ENCODE measurements at regions not wholly inside any gene's neighbourhood (a gene's known extent, or its start where the extent isn't known, plus 50 kb on each side); places are given as distances from the start of the nearest gene placed in this dataset.

DNA sequence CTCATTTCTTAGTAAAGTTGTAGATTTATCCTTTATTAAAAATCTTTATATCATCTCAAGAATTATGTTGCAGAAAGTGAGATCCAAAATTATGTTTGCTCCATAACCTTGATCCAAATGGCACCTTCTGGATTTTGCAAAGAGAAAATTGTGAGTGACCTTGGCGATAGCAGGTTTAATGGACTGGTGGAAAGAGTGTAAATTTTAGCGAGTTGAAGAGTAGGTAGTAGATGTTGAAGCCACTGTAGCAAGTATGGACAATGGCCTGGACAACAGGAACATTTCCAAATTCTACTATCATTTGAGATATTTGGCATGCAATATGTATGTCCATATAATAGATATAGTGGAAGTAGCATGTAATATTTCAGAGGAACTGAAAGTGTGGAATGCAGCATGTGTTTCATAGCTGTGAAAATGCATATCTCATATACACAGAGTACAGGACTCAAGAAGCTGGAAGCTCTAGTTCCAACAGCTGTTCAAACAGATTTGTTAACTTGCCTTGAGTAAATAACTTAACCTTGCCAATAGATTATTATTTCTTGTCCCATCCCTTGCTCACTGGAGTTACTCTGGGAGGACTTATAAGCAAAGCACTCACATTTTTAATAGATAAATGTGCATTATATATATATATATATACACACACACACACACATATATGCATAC, 152.5 kb upstream of the TLL1 start:
- TF ChIP-seq RXRA (IDR thresholded peaks at IDR 0.05): no peak
- TF ChIP-seq, protein P1, sequence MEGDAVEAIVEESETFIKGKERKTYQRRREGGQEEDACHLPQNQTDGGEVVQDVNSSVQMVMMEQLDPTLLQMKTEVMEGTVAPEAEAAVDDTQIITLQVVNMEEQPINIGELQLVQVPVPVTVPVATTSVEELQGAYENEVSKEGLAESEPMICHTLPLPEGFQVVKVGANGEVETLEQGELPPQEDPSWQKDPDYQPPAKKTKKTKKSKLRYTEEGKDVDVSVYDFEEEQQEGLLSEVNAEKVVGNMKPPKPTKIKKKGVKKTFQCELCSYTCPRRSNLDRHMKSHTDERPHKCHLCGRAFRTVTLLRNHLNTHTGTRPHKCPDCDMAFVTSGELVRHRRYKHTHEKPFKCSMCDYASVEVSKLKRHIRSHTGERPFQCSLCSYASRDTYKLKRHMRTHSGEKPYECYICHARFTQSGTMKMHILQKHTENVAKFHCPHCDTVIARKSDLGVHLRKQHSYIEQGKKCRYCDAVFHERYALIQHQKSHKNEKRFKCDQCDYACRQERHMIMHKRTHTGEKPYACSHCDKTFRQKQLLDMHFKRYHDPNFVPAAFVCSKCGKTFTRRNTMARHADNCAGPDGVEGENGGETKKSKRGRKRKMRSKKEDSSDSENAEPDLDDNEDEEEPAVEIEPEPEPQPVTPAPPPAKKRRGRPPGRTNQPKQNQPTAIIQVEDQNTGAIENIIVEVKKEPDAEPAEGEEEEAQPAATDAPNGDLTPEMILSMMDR (IDR thresholded peaks at IDR 0.05; ENCODE audit: low read depth, low read length, missing input control): no peak
- no peak for TF ChIP-seq NR2F2 (IDR thresholded peaks at IDR 0.05)
- TF ChIP-seq GABPA (IDR thresholded peaks at IDR 0.05 in 1 of 2, conservative IDR thresholded peaks at IDR 0.05 in 1 of 2): no peak
